ENCODE measurements at regions not wholly inside any gene's neighbourhood (a gene's known extent, or its start where the extent isn't known, plus 50 kb on each side); places are given as distances from the start of the nearest gene placed in this dataset.

DNA sequence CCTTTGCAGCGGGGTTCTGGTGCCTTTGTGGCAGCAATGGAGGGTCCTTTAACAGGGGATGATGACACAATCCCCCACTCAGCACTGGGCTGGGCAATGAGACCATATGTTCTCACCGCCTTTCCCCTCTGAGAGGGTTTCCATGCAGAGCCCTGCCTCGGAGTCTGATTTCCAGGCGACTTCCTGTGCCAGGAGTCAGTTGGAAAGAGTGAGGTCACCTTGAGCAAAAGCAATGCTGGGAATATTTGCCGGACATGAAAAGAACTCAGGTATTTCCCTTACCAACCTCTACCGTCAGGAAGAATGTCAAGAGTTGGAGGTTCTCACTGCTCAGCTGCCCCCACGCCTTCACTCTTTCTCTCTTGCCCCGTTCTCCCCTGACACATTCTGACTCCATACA is 284.2 kb upstream of the IRX1 start:
- Histone ChIP-seq H3K36me3 (no peaks in the 10 kb centered on the region), H3K27me3 (no peaks in the 10 kb centered on the region), H3K4me1 (no peaks in the 10 kb centered on the region), H3K27ac (peak overlapping the region; percentile 95 to 96), H3K4me3 (peak overlapping the region in 1 of 3 donors; percentile 40), H3K9me3 (peaks cover 0 to 3% of the 10 kb centered on the region in 2 donors)
- peak in 1 of 2 donors; percentile 31 for DNase-seq (ENCODE audit: low spot score in 2 of 2)
- intact Hi-C loops (cut with DNase I; ENCODE audit: low total_unique reads) = loop anchor here (10.0 kb wide), 1 partner anchor 567 kb away; no protein-coding TSS in a partner anchor
- TF ChIP-seq, protein P1, sequence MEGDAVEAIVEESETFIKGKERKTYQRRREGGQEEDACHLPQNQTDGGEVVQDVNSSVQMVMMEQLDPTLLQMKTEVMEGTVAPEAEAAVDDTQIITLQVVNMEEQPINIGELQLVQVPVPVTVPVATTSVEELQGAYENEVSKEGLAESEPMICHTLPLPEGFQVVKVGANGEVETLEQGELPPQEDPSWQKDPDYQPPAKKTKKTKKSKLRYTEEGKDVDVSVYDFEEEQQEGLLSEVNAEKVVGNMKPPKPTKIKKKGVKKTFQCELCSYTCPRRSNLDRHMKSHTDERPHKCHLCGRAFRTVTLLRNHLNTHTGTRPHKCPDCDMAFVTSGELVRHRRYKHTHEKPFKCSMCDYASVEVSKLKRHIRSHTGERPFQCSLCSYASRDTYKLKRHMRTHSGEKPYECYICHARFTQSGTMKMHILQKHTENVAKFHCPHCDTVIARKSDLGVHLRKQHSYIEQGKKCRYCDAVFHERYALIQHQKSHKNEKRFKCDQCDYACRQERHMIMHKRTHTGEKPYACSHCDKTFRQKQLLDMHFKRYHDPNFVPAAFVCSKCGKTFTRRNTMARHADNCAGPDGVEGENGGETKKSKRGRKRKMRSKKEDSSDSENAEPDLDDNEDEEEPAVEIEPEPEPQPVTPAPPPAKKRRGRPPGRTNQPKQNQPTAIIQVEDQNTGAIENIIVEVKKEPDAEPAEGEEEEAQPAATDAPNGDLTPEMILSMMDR (IDR thresholded peaks at IDR 0.05) = no peak
- TF ChIP-seq POLR2A (IDR thresholded peaks at IDR 0.05) = no peak
- no peak for TF ChIP-seq POLR2AphosphoS5 (IDR thresholded peaks at IDR 0.05)

DNA sequence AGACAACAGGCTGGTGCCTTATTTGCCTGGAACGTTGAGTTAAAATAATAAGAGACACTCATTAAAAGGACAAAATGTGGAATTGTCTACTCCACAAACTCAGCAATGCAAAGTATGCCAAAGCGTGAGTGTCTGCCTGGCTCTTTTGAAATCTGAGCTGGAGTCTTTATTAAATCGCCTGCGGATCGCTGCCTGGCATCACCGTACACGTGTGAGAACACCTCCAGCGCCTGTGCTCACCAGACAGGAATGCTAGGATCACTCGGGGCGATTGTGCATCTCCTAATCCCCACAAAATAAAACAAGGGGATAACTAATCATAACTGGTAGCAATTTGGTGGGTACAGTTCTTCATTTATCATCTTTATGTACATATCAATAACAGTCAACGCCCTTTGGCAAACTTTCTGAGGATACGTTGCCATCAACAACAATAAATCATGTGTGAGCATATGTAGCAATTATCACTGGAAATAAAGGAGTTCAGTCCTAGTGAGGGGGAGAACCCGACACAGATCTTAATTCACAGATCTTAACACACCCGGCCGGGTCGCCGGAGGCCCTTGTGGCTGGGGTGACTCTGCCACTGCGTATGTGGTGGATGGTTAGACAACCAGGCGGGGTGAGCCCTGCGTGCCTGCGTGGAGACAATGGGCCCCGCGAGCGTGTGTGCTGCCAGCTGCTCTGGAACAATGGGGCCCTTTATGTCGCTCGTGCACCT is 284.9 kb upstream of the IRX1 start:
- peak; percentile 85 to 97 for DNase-seq (ENCODE audit: low spot score in 2 of 2)
- intact Hi-C loops (cut with DNase I; ENCODE audit: low total_unique reads) = loop anchor here (10.0 kb wide), 1 partner anchor 566 kb away; no protein-coding TSS in a partner anchor
- Histone ChIP-seq H3K36me3 (no peaks in the 10 kb centered on the region), H3K4me1 (no peaks in the 10 kb centered on the region), H3K27me3 (no peaks in the 10 kb centered on the region), H3K27ac (peak overlapping the region; percentile 95 to 96), H3K4me3 (peak overlapping the region in 1 of 3 donors; percentile 40), H3K9me3 (peaks cover 0 to 3% of the 10 kb centered on the region in 2 donors)
- TF ChIP-seq, protein P1 (IDR thresholded peaks at IDR 0.05) = no peak
- peak; percentile 12 to 67 (median 64) for TF ChIP-seq POLR2AphosphoS5 (IDR thresholded peaks at IDR 0.05)

DNA sequence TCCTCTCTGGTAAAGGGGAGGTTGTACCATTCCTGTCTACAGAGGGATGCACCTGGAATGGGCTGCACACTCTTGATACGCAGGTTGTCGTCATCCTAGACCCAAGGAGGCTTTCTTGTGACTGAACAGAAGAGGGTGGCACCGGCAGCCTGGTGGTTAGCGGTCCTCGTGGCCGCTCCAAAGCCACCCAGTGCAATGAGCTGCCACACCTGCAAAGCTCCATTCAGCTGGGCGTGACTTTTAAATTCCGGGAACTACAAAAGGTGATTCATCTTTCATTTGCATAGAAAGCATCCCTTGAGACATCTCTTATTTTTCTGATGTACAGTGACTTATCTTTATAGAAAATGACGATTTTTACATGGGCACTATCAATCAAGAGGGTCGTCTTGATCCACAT is 286.1 kb upstream of the IRX1 start:
- no peaks in the 10 kb centered on the region for H3K4me1 ChIP-seq
- intact Hi-C loops (cut with DNase I; ENCODE audit: low total_unique reads) = no loop called here
- H3K4me3 ChIP-seq = no peak overlapping the region
- no peaks in the 10 kb centered on the region for H3K27me3 ChIP-seq
- TF ChIP-seq POLR2A (IDR thresholded peaks at IDR 0.05) = no peak
- TF ChIP-seq, protein P1 (IDR thresholded peaks at IDR 0.05) = no peak
- TF ChIP-seq POLR2AphosphoS5 (IDR thresholded peaks at IDR 0.05) = no peak
- H3K36me3 ChIP-seq = no peaks in the 10 kb centered on the region
- DNase-seq (ENCODE audit: low spot score in 2 of 2) = no peak
- peak overlapping the region; percentile 95 to 96 for H3K27ac ChIP-seq
- H3K9me3 ChIP-seq = peaks cover 0 to 3% of the 10 kb centered on the region in 2 donors

DNA sequence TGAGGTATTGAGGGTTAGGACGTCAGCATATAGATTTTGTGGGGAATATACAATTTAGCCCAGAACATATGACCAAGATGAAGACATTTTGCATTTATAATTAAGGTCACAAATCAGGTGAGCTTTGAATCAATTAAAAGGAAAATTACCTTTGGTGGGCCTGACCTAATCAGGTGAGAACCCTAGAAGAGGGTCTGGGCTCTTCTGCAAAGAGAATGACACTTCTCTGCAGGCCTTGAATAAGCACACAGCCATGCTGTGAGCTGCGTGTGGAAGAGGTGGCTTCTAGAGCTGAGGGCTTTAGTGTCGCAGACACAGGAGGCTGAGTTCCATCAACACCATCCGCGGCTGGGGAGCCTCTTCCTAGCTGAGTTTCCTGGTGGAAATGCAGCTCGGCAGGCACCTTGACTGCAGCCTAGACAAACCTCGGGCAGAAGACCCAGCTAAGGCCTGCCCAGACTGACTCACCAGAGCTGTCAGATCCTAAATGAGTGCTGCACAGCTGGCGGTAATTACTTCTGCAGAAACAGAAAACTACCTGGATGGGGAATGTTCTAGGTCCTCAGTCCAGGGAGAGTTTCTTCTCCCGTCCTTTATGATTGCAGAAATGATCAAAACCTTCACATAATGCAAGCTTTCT is 287.5 kb upstream of the IRX1 start:
- H3K27ac ChIP-seq = no peak overlapping the region
- no peaks in the 10 kb centered on the region for H3K27me3 ChIP-seq
- no peak overlapping the region for H3K4me3 ChIP-seq
- H3K9me3 ChIP-seq = peaks cover 0 to 3% of the 10 kb centered on the region in 2 donors
- no peak for TF ChIP-seq POLR2A (IDR thresholded peaks at IDR 0.05)
- no peak for TF ChIP-seq POLR2AphosphoS5 (IDR thresholded peaks at IDR 0.05)
- TF ChIP-seq, protein P1 (IDR thresholded peaks at IDR 0.05) = no peak
- H3K4me1 ChIP-seq = no peaks in the 10 kb centered on the region
- no peaks in the 10 kb centered on the region for H3K36me3 ChIP-seq
- DNase-seq (ENCODE audit: low spot score in 2 of 2) = no peak
- intact Hi-C loops (cut with DNase I; ENCODE audit: low total_unique reads) = no loop called here

DNA sequence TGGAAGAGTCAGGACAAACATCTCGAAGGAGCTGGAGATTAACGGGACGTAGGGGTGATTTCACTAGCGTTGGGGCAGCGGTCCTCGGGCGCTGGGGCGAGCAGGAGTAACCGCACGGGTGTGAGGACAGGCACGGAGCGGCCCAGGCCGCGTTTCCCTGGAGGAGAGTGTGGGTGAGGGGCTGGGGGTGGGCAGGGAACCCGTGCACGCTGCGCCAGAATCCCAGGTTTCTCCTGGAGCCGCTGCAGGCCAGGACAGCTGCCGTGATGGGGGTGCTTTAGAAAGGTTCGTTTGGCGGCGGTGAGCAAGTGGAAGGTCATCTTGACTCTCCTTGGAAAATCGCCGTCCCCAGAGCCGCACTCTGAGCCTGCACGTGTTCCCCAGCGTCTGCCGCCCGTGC is 290.2 kb upstream of the IRX1 start:
- intact Hi-C loops (cut with DNase I; ENCODE audit: low total_unique reads) = no loop called here
- Histone ChIP-seq H3K27me3 (no peaks in the 10 kb centered on the region), H3K4me1 (no peaks in the 10 kb centered on the region), H3K36me3 (no peaks in the 10 kb centered on the region), H3K9me3 (no peaks in the 10 kb centered on the region), H3K4me3 (no peak overlapping the region), H3K27ac (no peak overlapping the region)
- TF ChIP-seq POLR2A (IDR thresholded peaks at IDR 0.05) (no peak), POLR2AphosphoS5 (IDR thresholded peaks at IDR 0.05) (no peak)
- TF ChIP-seq, protein P1 (IDR thresholded peaks at IDR 0.05) = no peak
- DNase-seq (ENCODE audit: low spot score in 2 of 2) = no peak

Measured in breast epithelium (tissue), 4 donors.